NCI-H2196 (cell line): ENCODE measurements at regions not wholly inside any gene's neighbourhood (a gene's known extent, or its start where the extent isn't known, plus 50 kb on each side); places are given as distances from the start of the nearest gene placed in this dataset.
"Not testable (repeated sequence)": the region's sequence is repeated elsewhere in the genome, so short reads cannot be mapped to it uniquely, and the experiment has no call there.

Experiments used
- DNase-seq: peaks from one replicate; lab custom pipeline; 2025; ENCODE audit not compliant: unreplicated experiment; lab: John Stamatoyannopoulos, UW

GRCh38 chr20:52011093-52011492 lies 180.5 kb downstream of the ZFP64 start:
- no peak for DNase-seq

- DNase-seq, result no peak
These were observed 181.0 kb downstream of the ZFP64 start for GRCh38 chr20:52010541-52010940.

GRCh38 chr20:52008874-52009273 lies 182.7 kb downstream of the ZFP64 start:
- no peak for DNase-seq

GRCh38 chr20:52004715-52005114 lies 186.9 kb downstream of the ZFP64 start:
- DNase-seq, result no peak

GRCh38 chr20:52004018-52004417 lies 187.6 kb downstream of the ZFP64 start:
- no peak for DNase-seq

GRCh38 chr20:52003415-52003814 lies 188.2 kb downstream of the ZFP64 start:
- DNase-seq, result no peak

- no peak for DNase-seq
These were observed 189.4 kb downstream of the ZFP64 start for GRCh38 chr20:52001999-52002666.

GRCh38 chr20:51997281-51997936 lies 194.2 kb downstream of the ZFP64 start:
- not testable (repeated sequence) for DNase-seq

- no peak for DNase-seq
These were observed 193.2 kb upstream of the SALL4 start for GRCh38 chr20:51995551-51995951.

GRCh38 chr20:51994751-51995417 lies 192.6 kb upstream of the SALL4 start:
- DNase-seq, result no peak

GRCh38 chr20:51987812-51988211 lies 185.5 kb upstream of the SALL4 start:
- no peak for DNase-seq

GRCh38 chr20:51985013-51985415 lies 182.7 kb upstream of the SALL4 start:
- no peak for DNase-seq

GRCh38 chr20:51980277-51980676 lies 178.0 kb upstream of the SALL4 start:
- no peak for DNase-seq

GRCh38 chr20:51979226-51979625 lies 176.9 kb upstream of the SALL4 start:
- no peak for DNase-seq

GRCh38 chr20:51978070-51978501 lies 175.8 kb upstream of the SALL4 start:
- DNase-seq, result no peak

GRCh38 chr20:51972056-51972455 lies 169.7 kb upstream of the SALL4 start:
- DNase-seq, result no peak

GRCh38 chr20:51970858-51971257 lies 168.5 kb upstream of the SALL4 start:
- no peak for DNase-seq

- no peak for DNase-seq
These were observed 166.9 kb upstream of the SALL4 start for GRCh38 chr20:51969191-51969590.

GRCh38 chr20:51968151-51968550 lies 165.8 kb upstream of the SALL4 start:
- DNase-seq, result no peak

- peak; percentile 36 for DNase-seq
These were observed 164.1 kb upstream of the SALL4 start for GRCh38 chr20:51966296-51966971.

GRCh38 chr20:51961964-51962761 lies 159.8 kb upstream of the SALL4 start:
- no peak for DNase-seq
